ENCODE measurements at regions not wholly inside any gene's neighbourhood (a gene's known extent, or its start where the extent isn't known, plus 50 kb on each side); places are given as distances from the start of the nearest gene placed in this dataset.
A peak's percentile ranks its signal among the peaks of the same experiment; 100 is the strongest.

DNA sequence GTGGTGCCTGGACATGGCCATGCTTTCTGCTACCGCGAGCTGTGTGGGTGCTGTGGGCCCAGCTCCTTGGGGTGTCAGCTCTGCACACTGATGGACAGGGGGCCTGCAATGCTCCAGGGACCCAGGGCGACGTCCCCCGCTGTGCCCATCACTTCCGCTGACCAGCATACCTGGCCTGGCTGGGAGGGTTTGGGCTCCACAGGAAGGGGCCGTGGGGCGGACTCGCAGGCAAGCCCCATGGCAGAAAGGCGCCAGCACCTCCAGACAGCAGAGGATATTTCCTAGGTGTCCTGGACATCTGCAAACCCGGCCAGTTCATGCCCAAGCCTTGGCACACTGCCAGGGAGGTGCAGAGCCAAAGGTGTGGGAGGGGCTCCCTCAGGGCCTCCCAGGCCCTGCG is 295.8 kb upstream of the IRX4 start:
- H3K36me3 ChIP-seq (ENCODE audit: control insufficient read depth, insufficient read depth, low read length) = no peaks in the 10 kb centered on the region
- DNase-seq (ENCODE audit: low read depth) (no peak), FAIRE-seq (no peak)
- no peak overlapping the region for H3K4me3 ChIP-seq (ENCODE audit: low read depth, low read length)
- no peak for TF ChIP-seq CTCF (IDR thresholded peaks at IDR 0.05; ENCODE audit: insufficient read depth, low read length, severe bottlenecking)
- H3K27me3 ChIP-seq (ENCODE audit: control insufficient read depth, insufficient read depth, low read length) = no peaks in the 10 kb centered on the region

- Histone ChIP-seq H3K4me3 (ENCODE audit: low read depth, low read length) (no peak overlapping the region), H3K36me3 (ENCODE audit: control insufficient read depth, insufficient read depth, low read length) (no peaks in the 10 kb centered on the region), H3K27me3 (ENCODE audit: control insufficient read depth, insufficient read depth, low read length) (no peaks in the 10 kb centered on the region)
- no peak for FAIRE-seq
- no peak for DNase-seq (ENCODE audit: low read depth)
- TF ChIP-seq CTCF (IDR thresholded peaks at IDR 0.05; ENCODE audit: insufficient read depth, low read length, severe bottlenecking) = no peak
Measured at GRCh38 chr5:2178071-2178477, 295.3 kb upstream of the IRX4 start.

DNA sequence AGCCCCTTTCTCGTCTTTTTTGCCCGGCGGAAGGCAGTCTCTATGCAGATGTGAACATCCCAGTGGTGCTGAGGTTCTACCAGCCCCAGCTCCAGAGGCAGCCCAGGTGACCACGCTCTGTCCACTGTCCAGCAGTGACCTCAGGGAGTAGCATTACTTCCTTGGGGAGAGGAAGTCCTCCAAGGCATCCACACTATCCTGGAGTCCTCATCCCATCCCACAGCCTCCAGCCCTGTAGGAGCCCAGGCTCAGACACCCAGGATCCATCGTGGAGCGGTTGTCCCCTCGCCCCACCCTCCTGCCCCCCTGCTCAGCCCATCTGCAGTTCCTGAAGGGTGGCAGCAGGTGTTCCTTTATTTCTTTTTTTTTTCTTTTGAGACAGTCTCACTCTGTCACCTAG is 294.5 kb upstream of the IRX4 start:
- DNase-seq (ENCODE audit: low read depth) (no peak), FAIRE-seq (no peak)
- H3K4me3 ChIP-seq (ENCODE audit: low read depth, low read length) = no peak overlapping the region
- TF ChIP-seq CTCF (IDR thresholded peaks at IDR 0.05; ENCODE audit: insufficient read depth, low read length, severe bottlenecking) = no peak
- no peaks in the 10 kb centered on the region for H3K27me3 ChIP-seq (ENCODE audit: control insufficient read depth, insufficient read depth, low read length)
- H3K36me3 ChIP-seq (ENCODE audit: control insufficient read depth, insufficient read depth, low read length) = no peaks in the 10 kb centered on the region

GRCh38 chr5:2176581-2176980 is 293.9 kb upstream of the IRX4 start:
- DNase-seq (ENCODE audit: low read depth) (peak; percentile 0), FAIRE-seq (no peak)
- no peaks in the 10 kb centered on the region for H3K27me3 ChIP-seq (ENCODE audit: control insufficient read depth, insufficient read depth, low read length)
- no peak overlapping the region for H3K4me3 ChIP-seq (ENCODE audit: low read depth, low read length)
- H3K36me3 ChIP-seq (ENCODE audit: control insufficient read depth, insufficient read depth, low read length) = no peaks in the 10 kb centered on the region
- no peak for TF ChIP-seq CTCF (IDR thresholded peaks at IDR 0.05; ENCODE audit: insufficient read depth, low read length, severe bottlenecking)

DNA sequence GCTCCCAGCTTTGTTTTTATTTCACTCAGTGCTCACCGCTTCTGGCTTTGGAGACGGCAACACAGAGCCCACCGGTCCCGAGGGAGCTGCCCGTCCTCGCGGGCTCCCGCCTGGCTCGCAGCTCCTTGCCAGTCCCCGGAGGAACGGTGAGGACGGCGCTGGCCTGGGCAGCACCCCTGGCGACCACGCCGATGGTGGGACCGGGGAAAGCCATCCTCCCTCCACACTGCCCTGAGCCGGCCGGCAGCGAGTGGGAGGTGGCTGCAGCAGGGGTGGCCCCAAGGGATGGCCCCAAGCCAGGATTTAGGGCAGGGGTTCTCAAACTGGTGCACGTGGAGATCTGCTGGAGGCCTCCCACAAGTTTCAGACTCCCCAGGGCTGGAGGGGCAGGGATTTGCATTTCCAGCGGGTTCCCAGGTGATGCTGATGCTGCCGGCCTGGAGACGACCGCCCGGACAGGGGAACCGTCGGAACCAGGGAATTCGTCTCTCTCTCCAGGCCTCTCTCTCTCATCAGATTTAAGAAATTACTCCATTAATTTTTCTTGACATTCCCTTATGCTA is 293.2 kb upstream of the IRX4 start:
- no peak for FAIRE-seq

More for the DNA sequence above, 293.2 kb upstream of the IRX4 start:
- Histone ChIP-seq H3K36me3 (ENCODE audit: control insufficient read depth, insufficient read depth, low read length) (no peaks in the 10 kb centered on the region), H3K4me3 (ENCODE audit: low read depth, low read length) (no peak overlapping the region), H3K27me3 (ENCODE audit: control insufficient read depth, insufficient read depth, low read length) (no peaks in the 10 kb centered on the region)
- DNase-seq (ENCODE audit: low read depth) = no peak
- TF ChIP-seq CTCF (IDR thresholded peaks at IDR 0.05; ENCODE audit: insufficient read depth, low read length, severe bottlenecking) = no peak
